Uterus (tissue), 2 donors: ENCODE measurements at regions not wholly inside any gene's neighbourhood (a gene's known extent, or its start where the extent isn't known, plus 50 kb on each side); places are given as distances from the start of the nearest gene placed in this dataset.

Source experiments
- CTCF ChIP-seq, 4 experiments: fragments of 200-600 bp in 2 of 4; fragments of 450-650 bp in 2 of 4; sonication (generic) in 2 of 4; IDR thresholded peaks; one replicate each; pipeline ENCODE4 v1.5.1; 2016 to 2019; ENCODE audit warnings: antibody characterized with exemption in 4 of 4, mild to moderate bottlenecking in 2 of 4, moderate library complexity in 1 of 4
- POLR2A ChIP-seq, 2 donors: fragments of 450-650 bp; IDR thresholded peaks; one replicate each; pipeline ENCODE4 v1.6.1; 2016; ENCODE audit warnings: antibody characterized with exemption in 2 of 2, mild to moderate bottlenecking in 1 of 2, moderate library complexity in 1 of 2

DNA sequence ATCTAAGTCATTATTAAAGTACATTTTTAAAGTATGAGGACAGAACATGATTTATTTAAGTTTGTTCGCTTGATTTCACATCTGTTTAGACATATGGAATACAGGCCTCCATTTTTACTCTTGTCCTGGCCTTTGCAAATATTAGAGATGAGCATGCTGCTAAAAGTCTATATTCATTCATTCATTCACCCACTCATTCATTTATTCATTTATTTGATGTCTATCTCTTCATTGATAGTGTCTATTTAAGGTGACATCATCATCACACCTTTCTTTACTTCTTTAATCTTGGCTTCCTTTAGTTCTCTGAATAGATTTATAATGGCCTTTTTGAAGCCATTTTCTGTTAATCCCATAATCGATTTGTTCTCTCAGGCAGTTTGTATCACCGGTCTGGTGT lies 68.0 kb downstream of the THNSL1 start:
- TF ChIP-seq POLR2A (IDR thresholded peaks at IDR 0.05), result no peak
- TF ChIP-seq CTCF (IDR thresholded peaks at IDR 0.05), result no peak
